Heart left ventricle (tissue), 13 donors: ENCODE measurements at regions not wholly inside any gene's neighbourhood (a gene's known extent, or its start where the extent isn't known, plus 50 kb on each side); places are given as distances from the start of the nearest gene placed in this dataset.

Source experiments
- POLR2A ChIP-seq, 2 donors: fragments of 450-650 bp; IDR thresholded peaks; one replicate each; pipeline ENCODE4 v1.6.1; 2017; ENCODE audit warnings: antibody characterized with exemption in 2 of 2, mild to moderate bottlenecking in 2 of 2, moderate library complexity in 2 of 2
- TF ChIP-seq, protein P1 (sequence below), 12 donors: fragments of 200-600 bp; sonication (generic) in 4 of 12; IDR thresholded peaks; one replicate each; pipeline versions ENCODE4 v1.5.0 to v1.8.0; 2018 to 2022; ENCODE audit warnings: antibody characterized with exemption in 12 of 12, mild to moderate bottlenecking in 5 of 12
- donor health status: ischemic (EF 13 %, LVEDD 7.1; RV severe dilation, severe dysfunction).
- donor health status: DM: no; HTN: yes; CAD: no.
- donor health status: DM: no; HTN: no; CAD: no.
- donor health status: ischemic (EF 25% LVEDD 6.9; RV normal size, moderate dysfunction).
- donor health status: ischemic (EF 25% LVEDD 5.7; RV mildly dilated, moderate dysfunction).
- donor health status: ischemic (EF 35%, LVEDD 5.7; RV mildly dilated, moderate dysfunction).
- donor health status: nonischemic (EF 11% LVEDD 7.7; RV severe dilation, severe dysfunction).
- donor health status: DM: yes; HTN: yes; CAD: no.
- donor health status: PGD.
- donor health status: ischemic (EF 29% LVEDD 5.4; RV normal size, mild dysfunction).
- donor health status: nonischemic (EF 23%, LVEDD 6.1; RV moderate dilation, normal function).

DNA sequence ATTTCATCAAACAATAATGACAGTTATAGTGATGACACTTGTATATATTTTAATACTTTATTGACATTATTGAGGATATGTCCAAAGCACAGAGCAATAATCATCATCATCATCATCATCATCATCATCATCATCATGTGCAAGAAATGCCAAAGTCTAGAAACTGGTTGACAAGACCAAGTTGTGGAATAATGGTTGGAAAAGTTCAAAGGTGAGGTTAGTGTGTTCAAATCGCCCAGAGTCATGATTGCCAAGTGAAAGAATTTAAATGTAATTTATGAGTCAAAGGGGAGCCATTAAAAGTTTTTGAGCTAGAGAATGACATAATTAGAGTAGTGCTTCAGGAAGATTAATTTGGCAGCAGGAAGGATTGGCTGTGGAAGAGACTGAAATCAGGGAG is 852.4 kb downstream of the SORCS1 start:
- TF ChIP-seq POLR2A (IDR thresholded peaks at IDR 0.05), result no peak
- TF ChIP-seq, protein P1, sequence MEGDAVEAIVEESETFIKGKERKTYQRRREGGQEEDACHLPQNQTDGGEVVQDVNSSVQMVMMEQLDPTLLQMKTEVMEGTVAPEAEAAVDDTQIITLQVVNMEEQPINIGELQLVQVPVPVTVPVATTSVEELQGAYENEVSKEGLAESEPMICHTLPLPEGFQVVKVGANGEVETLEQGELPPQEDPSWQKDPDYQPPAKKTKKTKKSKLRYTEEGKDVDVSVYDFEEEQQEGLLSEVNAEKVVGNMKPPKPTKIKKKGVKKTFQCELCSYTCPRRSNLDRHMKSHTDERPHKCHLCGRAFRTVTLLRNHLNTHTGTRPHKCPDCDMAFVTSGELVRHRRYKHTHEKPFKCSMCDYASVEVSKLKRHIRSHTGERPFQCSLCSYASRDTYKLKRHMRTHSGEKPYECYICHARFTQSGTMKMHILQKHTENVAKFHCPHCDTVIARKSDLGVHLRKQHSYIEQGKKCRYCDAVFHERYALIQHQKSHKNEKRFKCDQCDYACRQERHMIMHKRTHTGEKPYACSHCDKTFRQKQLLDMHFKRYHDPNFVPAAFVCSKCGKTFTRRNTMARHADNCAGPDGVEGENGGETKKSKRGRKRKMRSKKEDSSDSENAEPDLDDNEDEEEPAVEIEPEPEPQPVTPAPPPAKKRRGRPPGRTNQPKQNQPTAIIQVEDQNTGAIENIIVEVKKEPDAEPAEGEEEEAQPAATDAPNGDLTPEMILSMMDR (IDR thresholded peaks at IDR 0.05), result no peak
